GM19372 (cell line): ENCODE measurements at regions not wholly inside any gene's neighbourhood (a gene's known extent, or its start where the extent isn't known, plus 50 kb on each side); places are given as distances from the start of the nearest gene placed in this dataset.

Experiments
- ATAC-seq: cut with Tn5 transposase; IDR thresholded peaks from one replicate; pipeline ENCODE4 v1.9.1; 2021; ENCODE audit warnings: mild to moderate bottlenecking, low read depth, moderate library complexity; ENCODE audit not compliant: unreplicated experiment

DNA sequence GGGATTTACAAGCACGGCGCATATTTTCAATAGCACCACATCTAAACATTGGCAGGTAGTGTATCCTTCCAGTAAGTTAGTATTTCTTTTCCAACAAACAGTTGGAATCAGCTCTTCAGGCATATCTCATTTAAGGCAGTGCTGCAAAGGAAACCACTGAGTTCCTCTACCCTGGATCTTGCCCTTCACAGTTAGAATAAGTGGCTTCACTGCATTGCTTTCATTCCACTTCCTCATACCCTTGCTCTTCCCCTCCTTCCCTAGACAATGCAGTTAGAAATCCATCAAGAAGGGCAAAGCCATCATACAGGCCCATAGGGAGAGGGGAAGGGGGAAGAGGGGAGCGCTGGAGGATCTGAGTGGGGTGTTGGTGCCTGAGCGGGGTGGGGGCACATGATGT is 173.7 kb downstream of the FBXO15 start:
- ATAC-seq: no peak

DNA sequence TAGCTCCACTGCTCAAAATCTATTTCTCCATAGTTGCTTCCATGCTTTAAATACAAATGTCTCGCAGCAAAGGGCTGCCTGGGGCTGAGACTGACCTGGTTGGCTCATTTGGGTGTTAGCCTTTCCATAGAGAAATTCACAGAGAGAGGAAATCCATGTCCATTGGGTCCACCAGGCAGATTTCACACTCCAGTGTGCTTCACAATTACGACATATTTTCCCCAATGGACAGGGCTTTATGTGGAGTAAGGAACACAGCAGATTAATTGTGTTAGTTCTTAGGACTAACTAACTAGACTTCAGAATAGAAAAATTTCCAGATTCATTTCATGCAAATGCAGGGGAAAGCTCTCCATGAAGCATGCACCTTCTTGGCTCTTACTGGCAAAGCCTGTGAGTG is 180.7 kb downstream of the FBXO15 start:
- no peak for ATAC-seq

- ATAC-seq: no peak
Measured at GRCh38 chr18:73962256-73962655, 185.4 kb downstream of the FBXO15 start.

- ATAC-seq: no peak
Measured at GRCh38 chr18:73961804-73962203, 185.8 kb downstream of the FBXO15 start.

- ATAC-seq: no peak
Measured at GRCh38 chr18:73959352-73959751, 188.3 kb downstream of the FBXO15 start.

- ATAC-seq: no peak
Measured at GRCh38 chr18:73954268-73954667, 193.4 kb downstream of the FBXO15 start.

DNA sequence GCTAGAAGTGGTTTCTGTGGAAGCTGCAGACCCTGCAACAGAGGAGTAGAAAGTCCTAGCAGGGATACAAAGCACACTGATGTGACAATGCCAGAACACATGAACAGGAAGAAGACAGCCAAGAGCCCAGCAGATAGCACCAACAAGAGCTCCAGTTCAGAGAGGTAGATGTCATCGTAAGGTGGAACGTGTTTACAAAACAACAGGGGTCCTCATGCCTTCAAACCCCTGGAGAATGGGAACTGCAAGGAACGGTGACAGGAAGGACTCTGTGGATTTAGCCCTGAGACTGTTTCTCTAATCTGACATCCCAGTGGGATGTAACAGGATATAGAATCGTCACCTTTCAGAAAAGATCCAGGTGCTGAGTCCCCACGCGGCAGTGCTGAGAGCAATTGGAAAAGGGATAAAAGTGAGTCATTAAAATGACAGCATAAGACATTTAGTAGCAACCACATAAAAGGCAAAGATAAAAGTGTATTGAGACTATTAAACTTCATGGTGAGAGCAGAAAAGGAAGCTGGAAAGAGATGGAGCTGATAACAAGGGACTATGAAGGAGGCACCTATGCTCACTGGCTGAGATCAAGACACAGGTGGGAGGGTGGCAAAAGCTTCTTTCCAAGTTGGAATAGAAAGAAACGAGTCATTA is 195.2 kb downstream of the FBXO15 start:
- ATAC-seq: no peak

GRCh38 chr18:73950116-73950700 is 197.4 kb downstream of the FBXO15 start:
- ATAC-seq: no peak

DNA sequence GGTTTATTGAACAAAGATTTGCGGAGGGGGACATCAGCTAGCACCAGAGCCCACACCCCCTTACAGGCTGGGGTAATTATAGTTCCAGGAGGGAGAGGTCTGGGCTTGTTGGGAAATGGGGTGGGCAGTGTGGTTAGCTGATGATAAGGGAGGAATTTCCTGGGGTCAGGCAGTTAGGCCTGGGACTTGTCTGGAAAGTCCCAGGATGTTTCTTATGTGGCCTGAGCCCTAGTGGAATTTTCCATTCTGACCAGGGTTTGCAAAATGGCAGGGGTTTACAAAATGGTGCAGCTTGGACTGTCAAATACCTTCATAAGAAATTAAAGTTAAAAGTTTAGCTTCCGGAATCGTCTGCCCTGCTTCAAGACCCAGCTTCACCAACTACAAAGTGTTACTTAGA is 199.1 kb downstream of the FBXO15 start:
- no peak for ATAC-seq

- ATAC-seq: no peak
Measured at GRCh38 chr18:73948084-73948483, 199.6 kb downstream of the FBXO15 start.

DNA sequence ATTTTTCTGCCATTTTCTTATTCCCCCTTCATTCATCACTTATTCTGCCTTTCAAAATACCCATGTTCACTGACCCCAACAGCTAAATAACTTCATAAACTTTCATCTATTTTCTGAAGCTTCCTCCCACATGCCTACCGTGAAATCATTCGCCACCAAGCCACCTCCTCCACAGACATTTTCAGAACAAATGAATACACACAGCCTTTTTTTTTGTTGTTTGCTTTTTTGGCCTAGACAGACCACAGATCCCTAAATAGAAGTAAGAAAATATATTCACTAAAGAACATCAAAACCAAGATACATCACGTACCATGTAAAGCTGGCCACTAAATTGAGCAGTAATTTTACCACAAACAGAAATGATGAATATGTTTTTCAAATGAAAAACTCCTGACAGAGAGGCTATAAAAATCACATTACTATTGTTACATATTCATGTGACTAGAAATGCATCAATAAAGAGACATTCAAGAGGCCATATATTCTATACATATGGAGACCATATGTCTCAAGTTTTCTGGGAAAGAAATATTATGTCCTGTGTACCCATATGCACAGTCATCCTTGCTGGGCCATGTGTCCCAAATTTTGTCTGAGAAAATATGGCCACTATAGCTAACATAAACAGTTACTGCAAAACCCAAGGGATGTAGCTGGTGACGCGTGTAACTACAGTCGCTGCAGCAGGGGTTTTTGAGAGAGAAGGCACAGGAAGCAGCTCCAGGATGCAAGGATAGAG is 200.3 kb downstream of the FBXO15 start:
- no peak for ATAC-seq

- no peak for ATAC-seq
Measured at GRCh38 chr18:73945130-73945792, 202.4 kb downstream of the FBXO15 start.

DNA sequence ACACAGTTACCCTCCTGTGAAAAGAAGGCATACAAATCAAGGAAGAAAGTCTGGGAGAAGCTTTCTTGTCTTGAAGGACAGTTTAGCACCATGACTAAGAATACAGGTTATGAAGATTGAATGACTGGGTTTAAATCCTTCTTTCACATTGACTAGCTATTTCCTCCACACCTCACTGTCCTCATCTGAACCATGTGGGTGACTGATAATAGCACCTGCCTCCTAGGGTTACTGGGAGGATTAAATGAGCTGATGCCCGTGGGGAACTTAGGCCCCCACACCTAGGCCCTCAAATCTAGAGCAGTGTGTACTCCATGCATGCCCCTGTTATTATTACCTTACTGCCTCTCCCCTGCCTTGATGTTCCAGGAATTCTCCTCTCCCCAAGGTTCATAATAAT is 202.9 kb downstream of the FBXO15 start:
- no peak for ATAC-seq

- ATAC-seq: no peak
Measured at GRCh38 chr18:73943763-73944162, 203.9 kb downstream of the FBXO15 start.

DNA sequence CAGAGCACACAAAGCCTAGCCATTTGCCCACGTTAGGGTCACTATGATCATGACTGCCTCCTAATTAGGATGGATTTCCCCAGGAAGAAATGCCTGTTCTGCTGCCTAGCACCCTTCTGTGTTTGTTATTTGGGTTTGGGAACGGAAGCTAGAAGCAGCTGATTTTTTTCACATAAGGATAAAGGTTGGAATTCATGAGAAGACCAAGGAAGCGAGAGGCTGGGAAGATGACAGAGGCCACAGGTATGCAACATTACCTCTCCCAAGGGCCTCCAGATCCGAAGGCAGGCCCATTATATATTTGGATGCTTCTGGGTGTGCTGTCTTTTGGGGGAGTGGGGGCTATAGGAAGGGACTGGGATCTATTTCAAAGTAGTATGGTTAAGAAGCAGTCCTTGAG is 204.7 kb downstream of the FBXO15 start:
- no peak for ATAC-seq

DNA sequence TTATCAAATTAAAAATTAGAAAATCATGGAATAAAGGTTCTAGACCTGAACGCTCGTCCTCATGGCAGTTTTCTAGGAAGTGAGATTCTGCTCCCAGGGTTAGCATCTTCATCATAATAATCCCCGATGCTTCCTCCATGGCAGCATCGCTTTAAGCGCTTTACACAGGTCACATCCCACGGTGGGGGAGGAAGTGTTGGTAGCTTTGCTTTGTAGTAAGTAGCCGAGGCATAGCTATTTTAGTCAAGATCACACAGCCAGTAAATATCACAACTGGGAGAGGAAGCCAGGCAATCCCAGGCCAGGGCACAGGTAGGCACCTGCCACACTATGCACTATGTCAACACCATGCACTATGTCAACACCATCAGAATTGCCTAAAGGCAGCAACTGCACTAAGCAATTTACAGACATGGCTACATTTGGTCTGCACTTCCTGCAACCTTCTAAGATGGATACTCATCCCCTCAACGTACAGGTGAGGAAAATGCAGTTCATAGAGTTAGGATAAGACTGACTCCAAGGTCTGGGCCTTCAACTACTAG is 205.5 kb downstream of the FBXO15 start:
- no peak for ATAC-seq

GRCh38 chr18:73940721-73941120 is 206.9 kb downstream of the FBXO15 start:
- no peak for ATAC-seq

DNA sequence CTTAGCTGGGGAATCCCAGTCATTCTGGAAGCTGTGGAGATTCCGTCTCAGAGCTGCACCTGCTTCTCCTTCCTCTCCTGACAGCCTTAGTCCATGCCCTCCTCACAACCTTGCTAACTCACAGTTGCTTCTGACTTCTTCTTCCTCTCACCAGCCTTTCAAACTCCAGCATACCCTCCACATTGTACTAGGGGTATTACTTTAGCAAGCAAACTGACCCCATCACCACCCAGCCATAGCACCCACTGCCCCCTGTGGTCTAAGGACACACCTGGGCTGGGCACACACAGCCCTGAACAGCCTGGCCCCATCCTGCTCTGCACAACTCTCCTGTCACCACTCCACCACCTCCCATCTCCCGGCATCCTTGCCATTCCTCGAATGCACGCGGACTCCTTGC is 208.2 kb downstream of the FBXO15 start:
- ATAC-seq: no peak

- ATAC-seq: no peak
Measured at GRCh38 chr18:73933685-73934084, 213.9 kb downstream of the FBXO15 start.

- ATAC-seq: no peak
Measured at GRCh38 chr18:73932976-73933375, 214.7 kb downstream of the FBXO15 start.

DNA sequence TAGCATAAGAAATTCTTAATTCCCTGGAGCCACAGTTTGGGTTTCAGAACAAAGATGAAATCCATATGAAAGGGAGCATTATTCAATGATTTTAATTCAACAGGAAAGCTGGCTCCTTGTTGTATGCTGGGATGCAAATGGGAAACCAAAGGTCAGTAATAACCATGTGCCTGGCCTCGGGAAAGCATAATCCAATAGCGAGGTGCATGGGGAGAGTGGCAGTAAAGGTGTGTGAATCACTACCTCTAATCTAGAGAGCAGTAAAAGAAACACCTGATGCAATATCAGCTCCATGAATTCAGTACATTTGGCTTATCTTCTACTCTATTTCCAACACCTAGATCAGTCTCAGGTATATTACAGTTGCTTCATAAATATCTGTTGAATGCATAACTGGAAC is 220.1 kb downstream of the FBXO15 start:
- no peak for ATAC-seq
